Uterus (tissue), 3 donors: ENCODE measurements at regions not wholly inside any gene's neighbourhood (a gene's known extent, or its start where the extent isn't known, plus 50 kb on each side); places are given as distances from the start of the nearest gene placed in this dataset.

ENCODE experiments used
- DNase-seq, 2 donors: peaks; one replicate each; pipeline ENCODE4 v3.0.0-alpha.2; 2019 to 2020
- H3K27ac ChIP-seq, 2 donors: fragments of 200-600 bp; sonication (generic); 1 replicate in 1 of 2; 2 replicates in 1 of 2; pipeline ENCODE4 v1.5.1; 2016 to 2018
- H3K27me3 ChIP-seq, 2 donors: fragments of 200-600 bp; sonication (generic); one replicate each; pipeline ENCODE4 v1.5.1; 2018 to 2019; ENCODE audit warnings: control low read depth in 1 of 2
- H3K36me3 ChIP-seq, 2 donors: fragments of 200-600 bp; sonication (generic); one replicate each; pipeline ENCODE4 v1.5.1; 2019; ENCODE audit warnings: control low read depth in 1 of 2
- H3K4me1 ChIP-seq, 2 donors: fragments of 200-600 bp; sonication (generic); one replicate each; pipeline ENCODE4 v1.5.1; 2018 to 2019; ENCODE audit warnings: control low read depth in 1 of 2
- H3K4me3 ChIP-seq, 2 donors: fragments of 200-600 bp; sonication (generic); 1 replicate in 1 of 2; 2 replicates in 1 of 2; pipeline ENCODE4 v1.5.1; 2018 to 2019; ENCODE audit warnings: mild to moderate bottlenecking in 1 of 2
- H3K9me3 ChIP-seq, 2 donors: fragments of 200-600 bp; sonication (generic); one replicate each; pipeline ENCODE4 v1.5.1; 2019; ENCODE audit warnings: control low read depth in 1 of 2
- POLR2A ChIP-seq, 2 donors: fragments of 450-650 bp; IDR thresholded peaks; one replicate each; pipeline ENCODE4 v1.6.1; 2016; ENCODE audit warnings: antibody characterized with exemption in 2 of 2, mild to moderate bottlenecking in 1 of 2, moderate library complexity in 1 of 2
- intact Hi-C: fragments of 100-400 bp; cut with DNase I; formaldehyde crosslinking; loops from one replicate; pipeline ENCODE4 v1.15.1; 2023; ENCODE audit warnings: low total_unique reads
- TF ChIP-seq, protein P1 (sequence below), 4 experiments: fragments of 200-600 bp in 2 of 4; fragments of 450-650 bp in 2 of 4; sonication (generic) in 2 of 4; IDR thresholded peaks; one replicate each; pipeline ENCODE4 v1.5.1; 2016 to 2019; ENCODE audit warnings: antibody characterized with exemption in 4 of 4, mild to moderate bottlenecking in 2 of 4, moderate library complexity in 1 of 4
- donor health status: DM: yes; HTN: yes; CAD: no.

DNA sequence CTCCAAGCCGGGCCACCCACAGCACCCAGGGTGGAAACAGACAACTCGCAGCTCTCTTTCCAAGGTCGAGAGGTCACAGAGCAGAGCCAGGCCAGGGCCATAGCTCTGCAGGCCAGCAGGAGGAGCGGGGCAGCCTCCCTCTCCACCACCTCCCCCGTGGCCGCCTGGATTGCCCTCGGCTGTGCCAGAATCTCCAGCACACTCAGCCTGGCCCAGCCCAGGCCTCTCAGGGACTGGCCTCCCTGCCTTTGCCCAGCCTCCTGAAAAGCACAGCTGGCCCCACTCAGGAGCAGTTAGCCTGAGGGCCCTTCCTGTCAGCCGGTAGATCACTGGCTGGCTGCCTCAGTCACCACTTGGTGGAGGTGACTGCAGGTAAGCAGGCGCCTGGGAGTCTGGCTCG, 85.8 kb upstream of the SEC14L1 start:
- TF ChIP-seq, protein P1, sequence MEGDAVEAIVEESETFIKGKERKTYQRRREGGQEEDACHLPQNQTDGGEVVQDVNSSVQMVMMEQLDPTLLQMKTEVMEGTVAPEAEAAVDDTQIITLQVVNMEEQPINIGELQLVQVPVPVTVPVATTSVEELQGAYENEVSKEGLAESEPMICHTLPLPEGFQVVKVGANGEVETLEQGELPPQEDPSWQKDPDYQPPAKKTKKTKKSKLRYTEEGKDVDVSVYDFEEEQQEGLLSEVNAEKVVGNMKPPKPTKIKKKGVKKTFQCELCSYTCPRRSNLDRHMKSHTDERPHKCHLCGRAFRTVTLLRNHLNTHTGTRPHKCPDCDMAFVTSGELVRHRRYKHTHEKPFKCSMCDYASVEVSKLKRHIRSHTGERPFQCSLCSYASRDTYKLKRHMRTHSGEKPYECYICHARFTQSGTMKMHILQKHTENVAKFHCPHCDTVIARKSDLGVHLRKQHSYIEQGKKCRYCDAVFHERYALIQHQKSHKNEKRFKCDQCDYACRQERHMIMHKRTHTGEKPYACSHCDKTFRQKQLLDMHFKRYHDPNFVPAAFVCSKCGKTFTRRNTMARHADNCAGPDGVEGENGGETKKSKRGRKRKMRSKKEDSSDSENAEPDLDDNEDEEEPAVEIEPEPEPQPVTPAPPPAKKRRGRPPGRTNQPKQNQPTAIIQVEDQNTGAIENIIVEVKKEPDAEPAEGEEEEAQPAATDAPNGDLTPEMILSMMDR (IDR thresholded peaks at IDR 0.05): no peak
- no peak for TF ChIP-seq POLR2A (IDR thresholded peaks at IDR 0.05)
- intact Hi-C loops: loop anchor here (5.0 kb wide), 1 partner anchor 188 kb away; the partner anchor contains the start of gene MGAT5B
- Histone ChIP-seq H3K36me3 (no peaks in the 10 kb centered on the region), H3K27me3 (peaks cover 0 to 5% of the 10 kb centered on the region in 2 donors), H3K27ac (no peak overlapping the region), H3K4me1 (no peaks in the 10 kb centered on the region), H3K4me3 (no peak overlapping the region), H3K9me3 (no peaks in the 10 kb centered on the region)
- DNase-seq: no peak

DNA sequence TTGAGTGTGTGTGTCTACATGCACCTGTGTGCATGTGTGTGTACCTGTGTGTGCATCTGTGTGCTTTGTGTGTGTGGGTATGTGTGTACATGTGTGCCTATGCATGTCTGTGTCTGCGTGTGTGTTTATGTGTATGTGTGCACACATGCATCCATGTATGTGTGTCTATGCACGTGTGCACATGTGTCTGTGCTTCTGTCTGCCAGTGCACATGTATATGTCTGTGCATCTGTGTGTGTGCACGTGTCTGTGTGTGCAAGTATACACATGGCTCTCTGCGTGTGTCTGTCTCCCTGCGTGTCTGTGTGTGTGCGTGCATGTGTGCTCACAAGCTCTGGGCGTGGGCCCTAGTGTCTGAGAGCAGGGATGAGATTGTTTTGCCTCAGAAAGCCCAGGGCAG, 85.3 kb upstream of the SEC14L1 start:
- Histone ChIP-seq H3K27ac (no peak overlapping the region), H3K9me3 (no peaks in the 10 kb centered on the region), H3K4me3 (no peak overlapping the region), H3K36me3 (no peaks in the 10 kb centered on the region), H3K27me3 (peaks cover 0 to 5% of the 10 kb centered on the region in 2 donors), H3K4me1 (no peaks in the 10 kb centered on the region)
- TF ChIP-seq, protein P1 (IDR thresholded peaks at IDR 0.05): no peak
- no peak for TF ChIP-seq POLR2A (IDR thresholded peaks at IDR 0.05)
- no peak for DNase-seq
- intact Hi-C loops: loop anchor here (5.0 kb wide), 1 partner anchor 188 kb away; the partner anchor contains the start of gene MGAT5B

DNA sequence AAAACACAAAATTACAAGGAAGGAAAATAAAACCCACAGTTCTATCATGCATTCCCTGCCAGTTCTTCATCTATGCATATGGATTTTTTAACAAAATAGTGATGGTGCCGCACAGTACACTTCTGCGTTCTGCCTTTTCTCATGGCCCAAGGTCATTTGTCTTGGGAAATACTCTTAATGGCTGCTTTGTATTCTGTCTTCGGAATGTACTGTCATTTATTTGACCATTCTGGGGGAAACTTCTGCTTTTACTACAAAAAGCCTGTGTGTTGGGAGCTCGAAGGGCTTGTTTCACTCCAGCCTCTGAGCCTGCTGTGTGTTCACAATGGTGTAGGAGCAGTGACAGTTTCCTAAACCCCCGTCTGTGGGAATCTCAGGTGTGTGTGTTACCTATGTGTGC, 82.8 kb upstream of the SEC14L1 start:
- Histone ChIP-seq H3K4me3 (no peak overlapping the region), H3K9me3 (no peaks in the 10 kb centered on the region), H3K27me3 (peaks cover 0 to 5% of the 10 kb centered on the region in 2 donors), H3K27ac (no peak overlapping the region), H3K36me3 (no peaks in the 10 kb centered on the region), H3K4me1 (no peaks in the 10 kb centered on the region)
- DNase-seq: no peak
- no peak for TF ChIP-seq POLR2A (IDR thresholded peaks at IDR 0.05)
- TF ChIP-seq, protein P1 (IDR thresholded peaks at IDR 0.05): no peak
- intact Hi-C loops: loop anchor here (5.0 kb wide), 1 partner anchor 191 kb away; the partner anchor contains the start of gene MGAT5B

DNA sequence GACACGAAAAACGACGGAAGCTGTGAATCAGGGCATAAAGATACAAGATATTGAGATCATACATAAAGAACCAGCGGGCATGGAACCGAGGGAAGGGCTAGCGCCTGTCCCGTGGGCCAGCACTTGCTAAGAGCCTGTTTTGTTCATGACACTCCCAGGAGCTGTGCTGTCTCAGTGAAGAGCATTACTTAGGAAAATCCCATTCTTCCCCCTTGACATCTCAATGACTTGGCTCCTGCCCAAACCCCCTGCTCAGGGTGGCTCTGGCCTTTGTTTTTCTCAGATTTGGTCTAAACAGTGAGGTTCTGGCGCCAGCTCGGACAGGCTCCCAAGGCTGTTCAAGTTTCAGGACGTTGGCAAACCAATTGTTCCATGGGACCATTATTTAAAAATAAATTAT, 79.1 kb upstream of the SEC14L1 start:
- TF ChIP-seq POLR2A (IDR thresholded peaks at IDR 0.05): no peak
- TF ChIP-seq, protein P1 (IDR thresholded peaks at IDR 0.05): no peak
- H3K27me3 ChIP-seq: peaks cover 0 to 1% of the 10 kb centered on the region in 2 donors
- peak in 1 of 2 donors; percentile 22 for DNase-seq

DNA sequence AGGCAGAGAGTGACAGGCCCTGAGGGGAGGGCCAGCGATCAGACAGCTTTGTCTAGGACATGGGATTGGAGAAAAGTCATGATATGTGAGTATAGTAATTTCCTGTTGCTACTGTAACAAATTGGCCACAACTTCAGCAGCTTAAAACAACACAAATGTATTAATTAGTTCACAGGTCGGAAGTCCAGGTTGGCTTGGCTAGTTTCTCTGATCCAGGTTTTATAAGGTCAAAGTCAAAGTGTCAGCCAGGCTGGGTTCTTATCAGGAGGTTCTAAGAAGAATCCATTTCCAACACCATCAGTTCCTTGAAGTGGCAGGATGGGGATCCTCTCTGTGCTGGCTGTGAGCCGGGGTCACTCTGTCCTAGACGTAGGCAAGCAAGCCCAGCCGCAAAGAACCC, 76.2 kb upstream of the SEC14L1 start:
- Histone ChIP-seq H3K9me3 (no peaks in the 10 kb centered on the region), H3K4me3 (no peak overlapping the region), H3K36me3 (no peaks in the 10 kb centered on the region), H3K27ac (no peak overlapping the region), H3K27me3 (peaks cover 0 to 5% of the 10 kb centered on the region in 2 donors), H3K4me1 (no peaks in the 10 kb centered on the region)
- no peak for DNase-seq
- TF ChIP-seq, protein P1 (IDR thresholded peaks at IDR 0.05): no peak
- TF ChIP-seq POLR2A (IDR thresholded peaks at IDR 0.05): no peak
- intact Hi-C loops: no loop called here

More for the DNA sequence above, 79.1 kb upstream of the SEC14L1 start:
- Histone ChIP-seq H3K4me1 (no peaks in the 10 kb centered on the region), H3K36me3 (no peaks in the 10 kb centered on the region), H3K27ac (no peak overlapping the region), H3K4me3 (no peak overlapping the region), H3K9me3 (no peaks in the 10 kb centered on the region)
- intact Hi-C loops: no loop called here
